ENCODE measurements at regions not wholly inside any gene's neighbourhood (a gene's known extent, or its start where the extent isn't known, plus 50 kb on each side); places are given as distances from the start of the nearest gene placed in this dataset.

GRCh38 chr21:28429161-28429560, 563.5 kb downstream of the LTN1 start:
- no peak for TF ChIP-seq CTCF (IDR thresholded peaks at IDR 0.05)
- TF ChIP-seq POLR2A (IDR thresholded peaks at IDR 0.05): no peak
